ENCODE measurements at regions not wholly inside any gene's neighbourhood (a gene's known extent, or its start where the extent isn't known, plus 50 kb on each side); places are given as distances from the start of the nearest gene placed in this dataset.

DNA sequence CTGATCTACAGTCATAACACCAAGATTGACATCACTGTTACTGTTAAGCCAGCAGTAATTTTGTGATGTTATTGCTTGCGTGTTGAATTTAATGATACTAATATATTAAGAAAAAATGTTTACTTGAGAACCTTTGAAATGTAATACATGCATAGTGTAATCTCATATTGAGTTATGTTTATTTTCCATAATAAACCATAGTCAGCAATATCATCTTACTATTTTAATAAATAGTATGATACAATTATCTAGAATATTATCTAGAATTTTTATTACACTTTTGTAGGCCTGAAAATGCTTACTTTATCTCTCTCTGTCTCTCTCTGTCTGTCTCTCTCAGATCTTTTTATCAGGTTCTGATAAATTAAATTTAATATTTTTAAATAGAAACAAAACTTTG is 843.1 kb downstream of the KCNT2 start:
- Mint-ChIP-seq H3K36me3 (no peaks in the 10 kb centered on the region), H3K27me3 (no peaks in the 10 kb centered on the region), H3K9me3 (ENCODE audit: low read depth) (no peaks in the 10 kb centered on the region), H3K4me3 (no peak overlapping the region), H3K27ac (no peak overlapping the region), H3K4me1 (ENCODE audit: low read depth) (no peaks in the 10 kb centered on the region)

DNA sequence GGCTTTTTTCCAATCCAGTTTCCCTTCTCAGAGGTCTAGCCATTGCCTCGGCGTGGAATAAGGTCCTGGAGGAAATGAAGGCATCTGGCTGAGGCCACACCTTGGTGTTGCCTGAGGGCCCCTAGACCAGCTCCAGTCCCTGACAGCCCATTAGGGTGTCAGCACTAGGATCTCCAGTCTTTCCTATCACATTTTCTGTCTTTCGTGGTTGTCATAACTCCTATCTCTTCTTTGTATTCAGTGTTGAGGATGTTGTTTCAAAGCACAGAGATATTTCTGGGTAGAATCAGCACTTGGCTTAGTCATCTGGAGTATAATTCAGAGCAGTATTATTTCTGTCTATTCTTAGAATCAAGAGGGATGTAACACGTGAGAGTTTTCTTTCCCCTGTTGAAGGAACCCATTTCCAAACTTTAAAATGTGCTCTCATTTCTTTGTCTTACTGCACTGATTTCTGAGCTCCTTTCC is 844.3 kb downstream of the KCNT2 start:
- Mint-ChIP-seq H3K4me1 (ENCODE audit: low read depth) (no peaks in the 10 kb centered on the region), H3K4me3 (no peak overlapping the region), H3K9me3 (ENCODE audit: low read depth) (no peaks in the 10 kb centered on the region), H3K36me3 (no peaks in the 10 kb centered on the region), H3K27me3 (no peaks in the 10 kb centered on the region), H3K27ac (no peak overlapping the region)

DNA sequence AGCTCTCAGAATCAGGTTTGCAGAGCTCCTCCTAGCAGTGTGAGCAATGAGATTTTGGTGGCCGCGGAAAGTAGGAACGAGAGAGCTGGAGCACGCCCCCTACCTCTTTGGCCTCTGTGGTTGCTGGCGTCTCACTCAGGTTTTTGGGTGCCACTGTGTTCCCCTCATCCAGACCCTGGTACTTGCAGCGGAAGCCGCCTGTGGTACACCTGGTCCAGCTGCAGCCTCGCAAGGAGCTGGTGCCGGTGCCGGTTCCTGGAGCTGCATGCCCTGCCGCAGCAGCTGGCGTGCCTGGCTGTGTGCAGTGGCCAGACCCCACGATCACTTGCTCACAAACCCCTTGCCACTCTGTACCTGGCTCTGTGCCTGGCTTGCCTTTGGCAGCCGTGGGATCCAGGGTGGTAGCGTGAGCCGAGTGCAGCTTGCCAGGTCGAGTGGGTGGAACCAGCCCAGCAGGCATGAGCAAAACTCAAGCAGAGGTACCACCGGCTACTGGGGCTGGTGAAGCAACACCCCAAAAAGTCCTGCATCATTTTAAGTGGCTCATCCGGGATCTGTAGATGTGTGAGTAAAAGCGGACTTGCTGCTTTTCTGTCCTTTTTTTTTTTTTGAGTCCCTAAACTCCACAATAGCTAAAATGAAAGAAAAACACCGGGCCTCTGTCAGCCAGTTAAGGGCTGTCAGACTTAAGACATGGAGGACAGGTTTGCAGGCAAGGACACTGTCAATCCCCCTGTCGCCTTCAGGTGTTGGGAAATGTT is 844.9 kb downstream of the KCNT2 start:
- no peaks in the 10 kb centered on the region for H3K4me1 Mint-ChIP-seq (ENCODE audit: low read depth)
- no peak overlapping the region for H3K27ac Mint-ChIP-seq
- H3K9me3 Mint-ChIP-seq (ENCODE audit: low read depth): no peaks in the 10 kb centered on the region
- H3K27me3 Mint-ChIP-seq: no peaks in the 10 kb centered on the region
- H3K36me3 Mint-ChIP-seq: no peaks in the 10 kb centered on the region
- H3K4me3 Mint-ChIP-seq: no peak overlapping the region

DNA sequence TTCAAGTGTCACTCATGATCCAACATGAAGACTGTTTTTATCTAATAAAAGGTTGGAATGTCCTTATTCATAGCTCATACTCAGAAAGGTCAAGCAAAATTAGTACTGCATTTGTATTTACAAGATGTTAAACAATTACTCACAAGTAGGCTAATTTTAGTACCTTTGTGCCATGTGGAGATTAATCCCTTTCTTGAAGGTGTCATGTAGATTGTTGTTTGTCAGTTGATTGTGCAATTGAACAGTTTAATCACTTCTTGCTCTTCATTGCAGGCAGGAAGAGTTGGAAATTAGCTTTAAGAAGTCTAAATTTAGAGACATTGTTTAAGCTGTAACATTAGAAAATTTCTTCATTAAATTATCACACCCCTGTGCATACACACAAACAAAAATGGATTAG is 847.1 kb downstream of the KCNT2 start:
- no peak overlapping the region for H3K4me3 Mint-ChIP-seq
- no peaks in the 10 kb centered on the region for H3K36me3 Mint-ChIP-seq
- no peak overlapping the region for H3K27ac Mint-ChIP-seq
- no peaks in the 10 kb centered on the region for H3K27me3 Mint-ChIP-seq
- H3K9me3 Mint-ChIP-seq (ENCODE audit: low read depth): no peaks in the 10 kb centered on the region
- H3K4me1 Mint-ChIP-seq (ENCODE audit: low read depth): no peaks in the 10 kb centered on the region

DNA sequence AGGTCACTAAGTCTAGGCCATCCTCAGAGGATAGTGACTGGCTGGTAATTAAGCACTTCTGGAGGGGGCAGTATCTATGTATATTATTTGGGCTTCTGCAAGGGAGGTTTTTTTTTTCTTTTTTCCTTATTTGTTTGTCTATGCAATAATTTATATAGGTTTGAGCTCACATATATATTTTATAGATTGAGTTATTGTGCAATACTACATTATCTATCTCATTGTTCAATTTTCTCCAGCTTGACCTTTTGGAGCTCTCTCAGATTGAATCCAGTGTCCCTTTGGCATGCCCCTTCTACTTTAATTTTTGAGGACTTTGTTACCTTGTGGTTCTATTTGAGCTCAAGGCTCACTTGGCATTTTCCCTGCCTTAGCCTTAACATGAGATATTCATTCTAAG is 852.1 kb downstream of the KCNT2 start:
- no peak overlapping the region for H3K4me3 Mint-ChIP-seq
- H3K27me3 Mint-ChIP-seq: no peaks in the 10 kb centered on the region
- H3K36me3 Mint-ChIP-seq: no peaks in the 10 kb centered on the region
- no peaks in the 10 kb centered on the region for H3K4me1 Mint-ChIP-seq (ENCODE audit: low read depth)
- H3K9me3 Mint-ChIP-seq (ENCODE audit: low read depth): no peaks in the 10 kb centered on the region
- no peak overlapping the region for H3K27ac Mint-ChIP-seq

DNA sequence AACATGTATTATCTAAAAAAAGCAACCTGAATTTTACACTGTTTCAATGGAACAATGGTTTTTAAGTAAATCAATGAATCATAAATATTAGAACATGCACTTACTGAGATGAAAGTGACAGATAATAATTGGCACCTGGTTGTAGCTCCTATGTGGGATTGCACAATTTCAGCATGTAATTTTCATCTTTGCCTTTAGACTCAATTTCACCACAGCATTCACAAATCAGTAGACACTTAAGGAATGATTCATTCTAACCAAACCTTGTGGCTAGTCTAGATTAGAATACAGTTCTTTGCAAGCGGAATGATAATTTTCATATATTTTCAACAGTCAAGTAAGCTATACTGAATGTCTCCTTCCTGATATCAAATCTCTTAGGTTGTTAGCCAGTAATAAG is 853.4 kb downstream of the KCNT2 start:
- no peak overlapping the region for H3K27ac Mint-ChIP-seq
- H3K27me3 Mint-ChIP-seq: no peaks in the 10 kb centered on the region
- no peaks in the 10 kb centered on the region for H3K9me3 Mint-ChIP-seq (ENCODE audit: low read depth)
- no peaks in the 10 kb centered on the region for H3K36me3 Mint-ChIP-seq
- no peak overlapping the region for H3K4me3 Mint-ChIP-seq
- no peaks in the 10 kb centered on the region for H3K4me1 Mint-ChIP-seq (ENCODE audit: low read depth)

DNA sequence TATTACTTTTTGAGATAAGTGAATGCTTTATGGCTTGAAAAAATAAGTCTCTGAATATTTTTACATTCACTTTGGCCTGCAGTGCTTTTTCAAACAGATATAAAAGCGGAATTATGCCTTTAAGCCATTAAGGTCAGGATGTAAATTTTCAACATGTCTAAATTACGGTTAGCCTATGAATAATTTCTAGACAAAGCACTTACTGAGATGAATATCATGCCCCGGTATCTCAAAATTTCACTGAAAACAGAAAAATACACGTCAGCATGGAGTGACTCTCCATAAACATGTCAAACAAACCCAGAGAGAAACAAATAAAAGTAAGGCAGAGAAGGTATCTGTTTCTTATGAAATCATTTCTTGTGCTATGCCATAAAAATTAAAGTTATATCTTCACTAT is 853.9 kb downstream of the KCNT2 start:
- no peaks in the 10 kb centered on the region for H3K27me3 Mint-ChIP-seq
- H3K9me3 Mint-ChIP-seq (ENCODE audit: low read depth): no peaks in the 10 kb centered on the region
- no peaks in the 10 kb centered on the region for H3K4me1 Mint-ChIP-seq (ENCODE audit: low read depth)
- no peak overlapping the region for H3K4me3 Mint-ChIP-seq
- no peaks in the 10 kb centered on the region for H3K36me3 Mint-ChIP-seq
- no peak overlapping the region for H3K27ac Mint-ChIP-seq

DNA sequence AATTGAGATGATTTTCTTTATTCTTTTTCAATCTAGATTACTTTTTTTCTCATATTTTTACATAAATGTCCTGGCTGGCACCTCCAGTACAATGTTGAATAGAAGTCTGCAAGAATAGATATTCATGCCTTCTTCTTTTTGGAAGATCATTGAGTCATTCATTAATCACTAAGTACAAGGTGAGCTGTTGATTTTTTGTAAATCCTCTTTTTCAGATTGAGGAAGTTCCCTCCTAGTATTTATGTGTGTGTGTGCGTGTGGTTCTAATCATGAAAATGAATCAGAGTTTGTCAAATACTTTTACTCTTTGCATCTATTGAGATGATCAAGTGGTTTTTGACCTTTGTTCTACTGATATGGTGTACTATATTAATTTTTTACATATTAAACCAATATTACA is 859.3 kb downstream of the KCNT2 start:
- no peaks in the 10 kb centered on the region for H3K4me1 Mint-ChIP-seq (ENCODE audit: low read depth)
- no peak overlapping the region for H3K27ac Mint-ChIP-seq

DNA sequence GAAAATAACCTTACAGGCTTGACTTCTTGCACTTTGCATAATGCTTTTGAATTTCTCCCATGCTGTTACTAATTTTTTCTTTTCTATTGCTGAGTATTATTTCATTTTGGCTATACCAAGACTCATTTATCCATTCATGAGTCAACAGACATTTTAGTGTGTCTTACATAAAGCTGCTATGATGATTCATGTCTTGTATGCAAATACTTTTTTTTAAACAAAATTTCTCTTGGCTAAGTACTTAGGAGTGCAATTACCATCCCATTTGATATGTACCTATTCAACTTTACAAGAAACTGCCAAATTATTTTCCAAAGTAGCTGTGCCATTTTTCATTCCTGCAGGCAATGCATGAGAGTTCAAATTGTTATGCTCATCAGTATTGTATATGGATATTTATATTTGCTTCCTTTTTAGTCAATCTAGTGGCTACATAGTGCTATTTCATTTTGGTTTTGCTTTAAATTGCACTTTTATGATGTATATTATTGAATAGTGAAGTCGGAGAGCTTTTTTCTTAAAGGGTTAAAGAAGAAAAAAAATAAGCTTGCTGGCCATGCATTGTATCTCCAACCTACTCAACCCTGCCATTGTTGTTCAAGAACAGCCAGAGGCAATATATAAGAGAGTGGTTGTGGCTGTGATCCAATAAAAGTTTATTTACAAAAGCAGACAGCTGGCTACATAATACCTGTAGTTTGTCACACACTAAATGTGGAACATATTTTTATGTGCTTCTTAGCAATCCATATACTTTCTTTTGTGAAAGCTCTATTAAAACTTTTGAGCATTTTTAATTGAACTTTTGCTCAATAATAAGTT is 862.8 kb downstream of the KCNT2 start:
- no peaks in the 10 kb centered on the region for H3K27me3 Mint-ChIP-seq
- no peaks in the 10 kb centered on the region for H3K36me3 Mint-ChIP-seq
- H3K4me1 Mint-ChIP-seq (ENCODE audit: low read depth): no peaks in the 10 kb centered on the region
- H3K9me3 Mint-ChIP-seq (ENCODE audit: low read depth): peaks cover 6% of the 10 kb centered on the region
- H3K27ac Mint-ChIP-seq: no peak overlapping the region
- H3K4me3 Mint-ChIP-seq: no peak overlapping the region

More for the DNA sequence above, 859.3 kb downstream of the KCNT2 start:
- no peaks in the 10 kb centered on the region for H3K9me3 Mint-ChIP-seq (ENCODE audit: low read depth)
- no peaks in the 10 kb centered on the region for H3K36me3 Mint-ChIP-seq
- no peaks in the 10 kb centered on the region for H3K27me3 Mint-ChIP-seq
- H3K4me3 Mint-ChIP-seq: no peak overlapping the region

DNA sequence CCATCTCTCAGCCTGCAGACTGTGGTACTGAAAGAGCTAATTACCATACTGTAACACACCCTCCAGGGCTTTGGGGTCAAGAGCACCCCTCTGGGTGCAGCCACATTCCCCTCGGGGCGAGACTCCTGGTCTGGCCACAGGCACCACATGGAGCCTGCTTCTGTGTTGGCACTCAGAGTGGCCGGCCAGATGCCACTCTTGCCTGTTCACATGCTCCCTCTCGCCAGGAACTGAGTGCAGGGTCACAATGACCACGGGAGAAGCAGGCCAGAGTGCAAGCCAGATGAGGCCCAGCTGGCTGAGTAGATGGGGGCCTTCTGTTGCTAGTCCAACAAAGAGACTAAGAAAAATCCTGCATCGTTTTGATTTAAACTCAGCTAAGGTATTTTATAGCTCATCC is 864.0 kb downstream of the KCNT2 start:
- no peaks in the 10 kb centered on the region for H3K36me3 Mint-ChIP-seq
- H3K27ac Mint-ChIP-seq: no peak overlapping the region
- no peaks in the 10 kb centered on the region for H3K27me3 Mint-ChIP-seq
- peaks cover 6% of the 10 kb centered on the region for H3K9me3 Mint-ChIP-seq (ENCODE audit: low read depth)
- no peaks in the 10 kb centered on the region for H3K4me1 Mint-ChIP-seq (ENCODE audit: low read depth)
- no peak overlapping the region for H3K4me3 Mint-ChIP-seq

DNA sequence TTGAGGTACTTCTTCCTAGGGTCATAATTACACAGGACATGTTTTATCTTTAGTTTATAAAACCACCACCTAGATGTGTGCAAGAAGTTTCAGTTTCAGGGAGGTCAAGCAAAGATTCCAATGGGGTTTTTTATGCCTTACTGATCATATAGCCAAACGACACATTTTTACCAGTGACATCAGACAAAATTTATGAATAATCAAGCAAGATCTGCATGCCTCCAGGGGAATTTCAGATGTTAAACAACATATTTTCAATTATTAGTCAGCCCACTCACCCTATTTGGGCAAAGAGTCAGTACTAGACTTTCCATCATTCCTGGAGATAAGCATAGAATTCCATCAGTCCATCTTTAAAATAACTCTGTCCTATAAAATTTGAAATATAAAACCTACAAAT is 867.4 kb downstream of the KCNT2 start:
- H3K36me3 Mint-ChIP-seq: no peaks in the 10 kb centered on the region
- peaks cover 6% of the 10 kb centered on the region for H3K9me3 Mint-ChIP-seq (ENCODE audit: low read depth)
- no peaks in the 10 kb centered on the region for H3K4me1 Mint-ChIP-seq (ENCODE audit: low read depth)
- H3K27ac Mint-ChIP-seq: no peak overlapping the region
- H3K4me3 Mint-ChIP-seq: no peak overlapping the region
- no peaks in the 10 kb centered on the region for H3K27me3 Mint-ChIP-seq

DNA sequence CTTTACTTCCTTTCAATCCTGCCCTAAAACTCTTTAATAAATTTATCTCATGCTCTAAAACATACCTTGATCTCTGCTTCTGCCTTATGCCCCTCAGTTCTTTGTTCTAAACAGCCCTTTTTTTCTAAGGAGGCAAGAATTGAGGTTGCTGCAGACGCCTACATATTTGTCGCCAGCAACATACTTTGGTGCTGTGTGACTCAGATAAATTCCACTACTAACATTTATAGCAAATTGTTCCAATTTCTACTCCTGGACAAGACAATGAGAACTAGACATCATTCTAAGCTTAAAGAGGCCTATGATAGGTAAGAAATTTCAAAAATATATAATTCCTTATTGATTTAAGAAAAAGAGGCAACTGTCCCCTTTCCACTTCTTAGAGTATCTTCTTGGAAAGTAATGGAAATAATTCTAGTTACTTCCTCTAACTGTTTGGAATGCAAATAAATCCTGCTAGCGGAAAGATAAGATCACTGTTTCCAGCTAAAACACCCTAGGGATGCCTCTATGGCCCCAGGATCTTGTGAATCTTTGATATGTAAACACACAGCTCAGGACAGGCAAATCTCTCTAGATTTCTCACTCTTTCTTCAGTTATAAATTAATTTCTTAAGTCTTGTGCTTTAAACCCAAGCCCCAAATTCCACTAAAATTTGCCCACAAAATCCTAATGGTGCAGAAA is 869.1 kb downstream of the KCNT2 start:
- Mint-ChIP-seq H3K27me3 (no peaks in the 10 kb centered on the region), H3K9me3 (ENCODE audit: low read depth) (peaks cover 6% of the 10 kb centered on the region), H3K4me1 (ENCODE audit: low read depth) (no peaks in the 10 kb centered on the region), H3K36me3 (no peaks in the 10 kb centered on the region), H3K27ac (no peak overlapping the region), H3K4me3 (no peak overlapping the region)

DNA sequence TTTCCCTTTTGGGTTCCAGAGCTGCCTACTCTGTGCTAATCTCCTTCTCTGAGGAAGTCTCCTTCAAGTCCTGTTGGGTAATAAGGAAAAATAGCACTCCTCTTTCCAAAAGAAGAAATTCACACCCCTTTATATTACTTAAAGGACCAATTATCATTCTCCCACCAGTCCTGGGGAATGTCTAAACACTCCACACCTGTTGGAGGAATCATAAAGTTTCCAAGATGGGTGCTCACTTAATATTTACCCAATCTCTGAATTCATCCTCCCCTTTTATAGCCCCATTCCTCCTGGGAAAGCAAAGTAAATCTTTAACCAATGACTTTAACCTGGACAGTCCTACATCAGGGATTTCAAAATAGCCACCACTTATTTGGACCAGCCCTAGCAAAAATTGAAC is 873.1 kb downstream of the KCNT2 start:
- no peak overlapping the region for H3K4me3 Mint-ChIP-seq

DNA sequence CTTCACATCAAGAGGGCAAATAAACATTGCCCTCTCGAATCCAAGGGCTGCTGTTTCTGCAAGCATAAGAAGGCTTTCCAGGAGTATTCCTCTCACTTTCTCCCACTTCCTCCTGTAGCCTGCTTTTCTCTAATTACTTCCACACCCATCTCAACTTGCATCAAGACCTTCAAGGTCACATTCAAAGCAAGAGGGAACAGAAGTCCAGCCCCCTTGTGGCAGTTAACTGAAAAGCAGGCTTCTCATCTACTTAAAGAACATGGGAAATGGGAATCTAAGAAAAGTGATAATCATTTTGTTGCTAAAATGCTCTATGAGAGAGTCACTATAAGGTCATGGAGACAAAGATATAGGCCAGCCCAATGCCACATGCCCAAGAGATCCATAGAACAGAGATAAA is 874.4 kb downstream of the KCNT2 start:
- H3K27me3 Mint-ChIP-seq: no peaks in the 10 kb centered on the region

More for the DNA sequence above, 873.1 kb downstream of the KCNT2 start:
- Mint-ChIP-seq H3K9me3 (ENCODE audit: low read depth) (no peaks in the 10 kb centered on the region), H3K36me3 (no peaks in the 10 kb centered on the region), H3K27ac (no peak overlapping the region), H3K27me3 (no peaks in the 10 kb centered on the region), H3K4me1 (ENCODE audit: low read depth) (no peaks in the 10 kb centered on the region)

DNA sequence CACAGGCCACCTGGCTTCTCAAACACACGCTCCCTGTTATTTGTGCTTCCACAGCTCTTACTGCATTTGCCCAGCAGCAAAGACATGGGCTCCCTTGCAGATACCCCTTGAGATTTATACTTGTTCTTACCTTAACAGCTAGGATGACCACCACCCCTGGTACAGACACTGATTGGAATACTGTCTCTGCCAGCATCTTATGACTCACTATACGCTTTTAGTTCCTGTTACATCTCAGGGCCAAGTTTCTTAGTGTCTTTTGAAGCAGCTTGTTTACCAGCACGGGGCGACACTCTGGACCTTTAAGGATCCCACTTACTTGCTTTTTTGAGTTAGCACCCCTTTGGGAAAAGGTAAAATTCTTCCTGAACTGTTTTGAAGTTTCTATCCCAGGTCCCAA is 874.8 kb downstream of the KCNT2 start:
- Mint-ChIP-seq H3K36me3 (no peaks in the 10 kb centered on the region), H3K4me1 (ENCODE audit: low read depth) (no peaks in the 10 kb centered on the region)

More for the DNA sequence above, 874.4 kb downstream of the KCNT2 start:
- H3K9me3 Mint-ChIP-seq (ENCODE audit: low read depth): no peaks in the 10 kb centered on the region
- H3K4me3 Mint-ChIP-seq: no peak overlapping the region
- no peaks in the 10 kb centered on the region for H3K4me1 Mint-ChIP-seq (ENCODE audit: low read depth)
- no peaks in the 10 kb centered on the region for H3K36me3 Mint-ChIP-seq
- no peak overlapping the region for H3K27ac Mint-ChIP-seq

More for the DNA sequence above, 874.8 kb downstream of the KCNT2 start:
- no peaks in the 10 kb centered on the region for H3K9me3 Mint-ChIP-seq (ENCODE audit: low read depth)
- H3K27ac Mint-ChIP-seq: no peak overlapping the region
- no peak overlapping the region for H3K4me3 Mint-ChIP-seq
- H3K27me3 Mint-ChIP-seq: no peaks in the 10 kb centered on the region

Data from activated naive CD8-positive, alpha-beta T cell (primary cell).